ENCODE measurements at regions not wholly inside any gene's neighbourhood (a gene's known extent, or its start where the extent isn't known, plus 50 kb on each side); places are given as distances from the start of the nearest gene placed in this dataset.

DNA sequence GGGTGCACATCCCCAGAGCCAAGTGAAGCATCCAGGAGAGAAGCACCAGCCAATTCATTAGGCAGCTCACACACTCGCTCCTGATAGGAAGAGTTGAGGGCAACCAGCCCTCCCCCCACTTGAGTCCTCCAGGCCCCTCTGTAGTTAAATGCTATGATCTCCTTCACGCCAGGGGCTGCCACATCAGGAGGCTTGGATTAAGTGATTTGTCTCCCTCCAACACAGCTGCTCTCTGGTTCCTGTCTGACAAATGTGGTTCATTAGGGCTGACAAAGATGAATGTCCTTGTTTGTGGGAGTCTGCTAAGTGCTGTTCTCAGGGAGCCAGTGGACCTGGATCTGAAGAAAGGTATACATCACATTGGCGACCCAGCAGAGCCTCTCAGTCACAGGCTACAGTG is 94.5 kb upstream of the WSCD1 start:
- DNase-seq = peak in 4 of 5 donors; percentile 51 to 79 (median 66)
- H3K4me3 ChIP-seq (ENCODE audit: low read length in 3 of 3) = no peak overlapping the region
- TF ChIP-seq, protein P1, sequence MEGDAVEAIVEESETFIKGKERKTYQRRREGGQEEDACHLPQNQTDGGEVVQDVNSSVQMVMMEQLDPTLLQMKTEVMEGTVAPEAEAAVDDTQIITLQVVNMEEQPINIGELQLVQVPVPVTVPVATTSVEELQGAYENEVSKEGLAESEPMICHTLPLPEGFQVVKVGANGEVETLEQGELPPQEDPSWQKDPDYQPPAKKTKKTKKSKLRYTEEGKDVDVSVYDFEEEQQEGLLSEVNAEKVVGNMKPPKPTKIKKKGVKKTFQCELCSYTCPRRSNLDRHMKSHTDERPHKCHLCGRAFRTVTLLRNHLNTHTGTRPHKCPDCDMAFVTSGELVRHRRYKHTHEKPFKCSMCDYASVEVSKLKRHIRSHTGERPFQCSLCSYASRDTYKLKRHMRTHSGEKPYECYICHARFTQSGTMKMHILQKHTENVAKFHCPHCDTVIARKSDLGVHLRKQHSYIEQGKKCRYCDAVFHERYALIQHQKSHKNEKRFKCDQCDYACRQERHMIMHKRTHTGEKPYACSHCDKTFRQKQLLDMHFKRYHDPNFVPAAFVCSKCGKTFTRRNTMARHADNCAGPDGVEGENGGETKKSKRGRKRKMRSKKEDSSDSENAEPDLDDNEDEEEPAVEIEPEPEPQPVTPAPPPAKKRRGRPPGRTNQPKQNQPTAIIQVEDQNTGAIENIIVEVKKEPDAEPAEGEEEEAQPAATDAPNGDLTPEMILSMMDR (IDR thresholded peaks at IDR 0.05; ENCODE audit: borderline replicate concordance, extremely low read depth, insufficient read depth) = no peak
- peaks cover 0 to 10% (median 0%) of the 10 kb centered on the region in 3 donors for H3K9me3 ChIP-seq (ENCODE audit: control insufficient read depth in 2 of 3, insufficient read depth in 1 of 3, low read length in 3 of 3)
- H3K27ac ChIP-seq (ENCODE audit: low read depth in 2 of 2, low read length in 2 of 2) = no peak overlapping the region
- no peaks in the 10 kb centered on the region for H3K27me3 ChIP-seq (ENCODE audit: control insufficient read depth, insufficient read depth, low read length)
- no peaks in the 10 kb centered on the region for H3K36me3 ChIP-seq (ENCODE audit: control insufficient read depth in 2 of 3, insufficient read depth in 3 of 3, low read length in 3 of 3)
- no peak overlapping the region for H3K9ac ChIP-seq (ENCODE audit: low read length in 3 of 3)
- intact Hi-C loops (cut with DNase I) = no loop called here
- no peak for FAIRE-seq
- H3K4me1 ChIP-seq (ENCODE audit: control insufficient read depth in 2 of 3, insufficient read depth in 2 of 3, low read depth in 1 of 3, low read length in 3 of 3) = no peaks in the 10 kb centered on the region

DNA sequence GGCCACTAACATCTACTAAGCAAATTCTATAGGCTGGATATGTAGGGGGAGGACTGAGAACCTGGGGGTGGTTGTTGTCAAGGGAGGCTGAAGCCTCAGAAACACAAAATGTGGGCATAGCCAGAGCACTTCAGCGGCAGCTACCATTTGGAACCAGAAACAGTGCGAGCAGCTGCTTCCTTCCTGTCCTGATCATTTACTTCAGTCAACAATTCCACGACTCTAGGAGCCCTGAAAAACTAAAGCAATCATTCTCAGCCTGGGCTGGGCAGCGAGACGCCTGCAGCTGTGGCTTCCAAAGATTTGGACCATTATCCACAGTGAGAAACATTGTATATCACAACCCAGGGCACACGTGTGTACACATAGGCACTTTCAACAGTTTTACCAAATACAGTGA is 93.9 kb upstream of the WSCD1 start:
- Histone ChIP-seq H3K27me3 (ENCODE audit: control insufficient read depth, insufficient read depth, low read length) (no peaks in the 10 kb centered on the region), H3K4me1 (ENCODE audit: control insufficient read depth in 2 of 3, insufficient read depth in 2 of 3, low read depth in 1 of 3, low read length in 3 of 3) (no peaks in the 10 kb centered on the region), H3K27ac (ENCODE audit: low read depth in 2 of 2, low read length in 2 of 2) (no peak overlapping the region), H3K9me3 (ENCODE audit: control insufficient read depth in 2 of 3, insufficient read depth in 1 of 3, low read length in 3 of 3) (peaks cover 0 to 10% (median 0%) of the 10 kb centered on the region in 3 donors), H3K36me3 (ENCODE audit: control insufficient read depth in 2 of 3, insufficient read depth in 3 of 3, low read length in 3 of 3) (no peaks in the 10 kb centered on the region), H3K4me3 (ENCODE audit: low read length in 3 of 3) (no peak overlapping the region), H3K9ac (ENCODE audit: low read length in 3 of 3) (no peak overlapping the region)
- FAIRE-seq (no peak), DNase-seq (peak in 2 of 5 donors; percentile 13 to 21)
- TF ChIP-seq, protein P1 (IDR thresholded peaks at IDR 0.05; ENCODE audit: borderline replicate concordance, extremely low read depth, insufficient read depth) = no peak
- intact Hi-C loops (cut with DNase I) = no loop called here

DNA sequence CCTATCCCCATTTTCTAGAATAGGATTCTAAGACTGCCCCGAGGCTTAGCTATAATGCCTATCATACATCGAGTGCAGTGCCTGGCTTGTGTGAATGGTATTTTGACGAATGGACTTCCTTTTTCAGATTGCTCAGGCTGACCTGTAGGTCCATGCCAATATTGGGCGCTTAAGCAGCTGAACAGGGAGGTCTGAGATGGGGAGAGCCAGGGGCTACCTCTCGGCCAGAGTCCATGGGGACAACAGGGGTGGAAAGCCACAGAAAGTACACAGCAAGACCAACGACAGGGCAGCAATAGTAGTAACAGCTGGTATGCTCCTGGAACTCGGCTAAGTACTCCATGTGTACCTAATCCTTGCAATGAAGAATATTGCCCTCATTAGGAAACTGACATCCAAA is 91.7 kb upstream of the WSCD1 start:
- DNase-seq (no peak), FAIRE-seq (no peak)
- H3K4me3 ChIP-seq (ENCODE audit: low read length in 3 of 3) = no peak overlapping the region
- no peaks in the 10 kb centered on the region for H3K36me3 ChIP-seq (ENCODE audit: control insufficient read depth in 2 of 3, insufficient read depth in 3 of 3, low read length in 3 of 3)
- no peak overlapping the region for H3K9ac ChIP-seq (ENCODE audit: low read length in 3 of 3)
- no peaks in the 10 kb centered on the region for H3K4me1 ChIP-seq (ENCODE audit: control insufficient read depth in 2 of 3, insufficient read depth in 2 of 3, low read depth in 1 of 3, low read length in 3 of 3)
- no peak overlapping the region for H3K27ac ChIP-seq (ENCODE audit: low read depth in 2 of 2, low read length in 2 of 2)
- TF ChIP-seq, protein P1 (IDR thresholded peaks at IDR 0.05; ENCODE audit: borderline replicate concordance, extremely low read depth, insufficient read depth) = no peak
- H3K9me3 ChIP-seq (ENCODE audit: control insufficient read depth in 2 of 3, insufficient read depth in 1 of 3, low read length in 3 of 3) = peaks cover 0 to 3% (median 0%) of the 10 kb centered on the region in 3 donors
- no peaks in the 10 kb centered on the region for H3K27me3 ChIP-seq (ENCODE audit: control insufficient read depth, insufficient read depth, low read length)
- intact Hi-C loops (cut with DNase I) = no loop called here

DNA sequence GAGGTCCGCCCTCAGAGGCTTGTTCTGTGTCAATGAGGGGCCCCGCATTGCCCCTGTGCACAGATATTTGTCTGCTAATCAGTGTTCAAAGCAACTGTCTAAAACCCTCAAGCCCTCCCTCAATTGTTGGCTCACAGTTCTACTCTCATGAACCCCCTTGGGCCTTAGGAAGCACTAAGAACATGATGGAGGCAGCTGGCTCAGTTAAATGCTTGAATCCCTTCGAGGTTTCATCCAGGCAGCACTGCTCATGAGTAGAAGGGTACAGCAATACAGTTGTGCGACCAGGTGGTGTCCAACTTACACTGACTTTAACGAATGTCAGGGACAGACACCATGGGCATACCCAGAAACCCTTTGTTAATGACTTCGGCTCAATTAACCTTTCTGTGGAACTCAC is 89.2 kb upstream of the WSCD1 start:
- no peaks in the 10 kb centered on the region for H3K27me3 ChIP-seq (ENCODE audit: control insufficient read depth, insufficient read depth, low read length)
- no peaks in the 10 kb centered on the region for H3K36me3 ChIP-seq (ENCODE audit: control insufficient read depth in 2 of 3, insufficient read depth in 3 of 3, low read length in 3 of 3)
- H3K27ac ChIP-seq (ENCODE audit: low read depth in 2 of 2, low read length in 2 of 2) = no peak overlapping the region
- FAIRE-seq (no peak), DNase-seq (no peak)
- H3K9me3 ChIP-seq (ENCODE audit: control insufficient read depth in 2 of 3, insufficient read depth in 1 of 3, low read length in 3 of 3) = no peaks in the 10 kb centered on the region
- H3K4me1 ChIP-seq (ENCODE audit: control insufficient read depth in 2 of 3, insufficient read depth in 2 of 3, low read depth in 1 of 3, low read length in 3 of 3) = no peaks in the 10 kb centered on the region
- H3K9ac ChIP-seq (ENCODE audit: low read length in 3 of 3) = no peak overlapping the region
- TF ChIP-seq, protein P1 (IDR thresholded peaks at IDR 0.05; ENCODE audit: borderline replicate concordance, extremely low read depth, insufficient read depth) = no peak
- intact Hi-C loops (cut with DNase I) = no loop called here
- no peak overlapping the region for H3K4me3 ChIP-seq (ENCODE audit: low read length in 3 of 3)

Data from kidney (tissue), 13 donors.